Psoas muscle (tissue), 7 donors: ENCODE measurements at regions not wholly inside any gene's neighbourhood (a gene's known extent, or its start where the extent isn't known, plus 50 kb on each side); places are given as distances from the start of the nearest gene placed in this dataset.

Source experiments
- ATAC-seq, 4 donors: fragments of 200-7000 bp; cut with Tn5 transposase; one replicate each; pipeline ENCODE4 v1.9.1; 2020; ENCODE audit warnings: moderate library complexity in 3 of 4, mild to moderate bottlenecking in 2 of 4
- DNase-seq, 2 donors: peaks; one replicate each; pipeline ENCODE4 v3.0.0-alpha.2; 2020
- H3K27ac ChIP-seq: fragments of 200-600 bp; one replicate; pipeline ENCODE4 v1.8.0; 2022
- H3K27me3 ChIP-seq, 3 donors: fragments of 200-600 bp in 1 of 3; one replicate each; pipeline versions ENCODE4 v1.6.1 to v1.8.0; 2013 to 2022; ENCODE audit warnings: low read length in 2 of 3, mild to moderate bottlenecking in 2 of 3, moderate library complexity in 1 of 3; ENCODE audit not compliant: insufficient read depth in 3 of 3
- H3K36me3 ChIP-seq, 2 donors: fragments of 200-600 bp in 1 of 2; one replicate each; pipeline versions ENCODE4 v1.6.1 to v1.8.0; 2013 to 2022; ENCODE audit warnings: low read depth in 1 of 2, mild to moderate bottlenecking in 1 of 2, moderate library complexity in 1 of 2; ENCODE audit not compliant: insufficient read depth in 1 of 2
- H3K4me1 ChIP-seq: fragments of 200-600 bp; one replicate; pipeline ENCODE4 v1.8.0; 2022
- H3K4me3 ChIP-seq: fragments of 200-600 bp; one replicate; pipeline ENCODE4 v1.8.0; 2022; ENCODE audit warnings: mild to moderate bottlenecking
- H3K9me3 ChIP-seq: fragments of 200-600 bp; one replicate; pipeline ENCODE4 v1.8.0; 2022
- WGBS, 3 donors: extraction: QIAGEN DNeasy Blood & Tissue Kit; methylation state at CpG; one replicate each; pipeline versions ENCODE4 v1.1.6 to v1.1.7; 2013; 5-methylcytosine and 5-hydroxymethylcytosine counted together
- intact Hi-C, 2 donors: fragments of 100-400 bp; cut with DNase I; formaldehyde crosslinking; loops; one replicate each; pipeline versions ENCODE4 v1.11.0 to v1.14.2; 2022
- TF ChIP-seq, protein P1 (sequence below): fragments of 200-600 bp; IDR thresholded peaks from one replicate; pipeline ENCODE4 v1.8.0; 2022; ENCODE audit warnings: antibody characterized with exemption
- donor health status: healthy with polysubstance abuse.
- donor health status: DM: no; HTN: no; CAD: no; lungs with moderate emphysema.
- donor health status: Bipolar disorder and iron deficiency.
- donor health status: healthy.
- donor health status: DM: yes; HTN: yes; CAD: no.
- donor health status: DM: no; HTN: no; CAD: no.
- donor health status: DM: yes; HTN: yes; CAD: no.

DNA sequence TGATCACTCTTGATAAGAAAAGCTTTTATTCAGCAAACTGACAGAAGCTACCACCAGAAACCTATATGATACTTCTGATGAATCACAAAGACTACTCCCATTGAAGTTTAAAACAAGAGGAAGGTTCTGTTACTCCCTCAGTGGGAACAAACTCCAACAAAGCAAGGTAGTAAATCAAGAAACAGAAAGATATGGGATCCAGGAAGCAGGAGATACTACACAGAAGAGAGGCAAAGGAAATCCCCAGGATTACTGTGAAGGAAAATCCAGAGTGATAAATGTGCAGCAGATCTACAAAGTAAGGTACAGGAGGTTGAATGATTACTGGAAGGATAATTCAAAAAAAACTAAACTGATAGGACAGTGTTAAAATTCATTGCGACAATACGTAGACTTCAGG lies 222.4 kb downstream of the HHIP start:
- H3K9me3 ChIP-seq, result no peaks in the 10 kb centered on the region
- no peaks in the 10 kb centered on the region for H3K4me1 ChIP-seq
- H3K27me3 ChIP-seq, result no peaks in the 10 kb centered on the region
- no peaks in the 10 kb centered on the region for H3K36me3 ChIP-seq
- no peak for ATAC-seq
- H3K4me3 ChIP-seq, result no peak overlapping the region
- no peak overlapping the region for H3K27ac ChIP-seq
- intact Hi-C loops, result no loop called here
- TF ChIP-seq, protein P1, sequence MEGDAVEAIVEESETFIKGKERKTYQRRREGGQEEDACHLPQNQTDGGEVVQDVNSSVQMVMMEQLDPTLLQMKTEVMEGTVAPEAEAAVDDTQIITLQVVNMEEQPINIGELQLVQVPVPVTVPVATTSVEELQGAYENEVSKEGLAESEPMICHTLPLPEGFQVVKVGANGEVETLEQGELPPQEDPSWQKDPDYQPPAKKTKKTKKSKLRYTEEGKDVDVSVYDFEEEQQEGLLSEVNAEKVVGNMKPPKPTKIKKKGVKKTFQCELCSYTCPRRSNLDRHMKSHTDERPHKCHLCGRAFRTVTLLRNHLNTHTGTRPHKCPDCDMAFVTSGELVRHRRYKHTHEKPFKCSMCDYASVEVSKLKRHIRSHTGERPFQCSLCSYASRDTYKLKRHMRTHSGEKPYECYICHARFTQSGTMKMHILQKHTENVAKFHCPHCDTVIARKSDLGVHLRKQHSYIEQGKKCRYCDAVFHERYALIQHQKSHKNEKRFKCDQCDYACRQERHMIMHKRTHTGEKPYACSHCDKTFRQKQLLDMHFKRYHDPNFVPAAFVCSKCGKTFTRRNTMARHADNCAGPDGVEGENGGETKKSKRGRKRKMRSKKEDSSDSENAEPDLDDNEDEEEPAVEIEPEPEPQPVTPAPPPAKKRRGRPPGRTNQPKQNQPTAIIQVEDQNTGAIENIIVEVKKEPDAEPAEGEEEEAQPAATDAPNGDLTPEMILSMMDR, result no peak
- WGBS, 3 donors, result 93 to 96% (median 94%) methylated on average over 2 of the region's 2 CpGs
- DNase-seq, result no peak

- intact Hi-C loops, result no loop called here
- WGBS, 3 donors, result 66 to 67% (median 67%) methylated on average over 10 of the region's 10 CpGs
- no peaks in the 10 kb centered on the region for H3K36me3 ChIP-seq
- H3K27ac ChIP-seq, result no peak overlapping the region
- H3K4me1 ChIP-seq, result no peaks in the 10 kb centered on the region
- no peaks in the 10 kb centered on the region for H3K27me3 ChIP-seq
- TF ChIP-seq, protein P1, result no peak
- ATAC-seq, result no peak
- no peak for DNase-seq
- no peak overlapping the region for H3K4me3 ChIP-seq
- H3K9me3 ChIP-seq, result no peaks in the 10 kb centered on the region
Measured at GRCh38 chr4:144872508-144873225, 225.3 kb downstream of the ANAPC10 start.

DNA sequence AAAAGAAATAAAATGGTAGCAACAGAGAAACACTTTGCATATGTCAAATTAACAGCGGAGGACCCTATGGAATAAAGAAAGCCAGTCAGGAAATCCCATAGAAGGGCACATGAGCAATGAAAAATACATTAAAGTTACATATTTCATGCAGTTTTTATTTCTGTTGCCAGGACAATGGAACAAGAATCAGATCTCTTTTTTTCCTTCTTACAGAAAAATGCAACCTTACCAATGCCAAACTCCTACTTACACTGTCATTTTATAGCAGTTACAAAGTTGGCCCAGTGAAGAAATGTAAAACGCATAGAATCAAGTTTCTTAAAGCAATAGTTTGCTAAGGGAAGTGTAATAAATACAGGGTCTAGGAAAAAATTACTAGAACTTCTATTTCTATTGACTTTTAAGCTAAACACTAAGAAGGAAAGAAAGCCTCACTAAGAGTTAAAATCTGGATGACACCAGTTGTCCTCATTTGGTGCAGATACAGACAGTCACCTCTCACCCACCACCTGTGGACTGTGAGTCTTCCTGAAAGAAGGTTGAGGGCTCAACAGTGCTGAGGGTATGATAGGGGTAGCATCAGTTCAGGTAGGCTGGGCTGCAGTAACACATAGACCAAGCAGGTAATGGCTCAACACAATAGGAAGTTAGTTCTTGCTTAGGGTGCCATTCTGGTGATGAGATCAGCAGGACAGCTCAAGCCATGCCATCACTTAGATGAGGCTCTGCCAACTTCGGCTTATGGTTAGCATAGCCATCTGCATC lies 224.6 kb downstream of the ANAPC10 start:
- DNase-seq, result no peak
- 86 to 92% (median 87%) methylated on average over 3 of the region's 3 CpGs for WGBS, 3 donors
- no peak for ATAC-seq
- no peaks in the 10 kb centered on the region for H3K36me3 ChIP-seq
- TF ChIP-seq, protein P1, result no peak
- H3K27ac ChIP-seq, result no peak overlapping the region
- H3K4me1 ChIP-seq, result no peaks in the 10 kb centered on the region
- H3K9me3 ChIP-seq, result no peaks in the 10 kb centered on the region
- intact Hi-C loops, result no loop called here
- no peaks in the 10 kb centered on the region for H3K27me3 ChIP-seq
- H3K4me3 ChIP-seq, result no peak overlapping the region

GRCh38 chr4:144894573-144894972 lies 203.4 kb downstream of the ANAPC10 start:
- Histone ChIP-seq H3K27me3 (no peaks in the 10 kb centered on the region), H3K4me3 (no peak overlapping the region), H3K36me3 (no peaks in the 10 kb centered on the region), H3K27ac (no peak overlapping the region), H3K9me3 (no peaks in the 10 kb centered on the region), H3K4me1 (no peaks in the 10 kb centered on the region)
- TF ChIP-seq, protein P1, result no peak
- ATAC-seq (peak in 1 of 4 donors; percentile 39), DNase-seq (peak; percentile 42 to 65)
- intact Hi-C loops, result no loop called here
- WGBS, 3 donors, result 78 to 86% (median 83%) methylated on average over 3 of the region's 3 CpGs
